ENCODE measurements at regions not wholly inside any gene's neighbourhood (a gene's known extent, or its start where the extent isn't known, plus 50 kb on each side); places are given as distances from the start of the nearest gene placed in this dataset.

- DNase-seq (ENCODE audit: low spot score): no peak
- intact Hi-C loops (cut with DNase I): no loop called here
Measured at GRCh38 chr12:124642105-124642504, 74.7 kb upstream of the NCOR2 start.

- intact Hi-C loops (cut with DNase I): no loop called here
- DNase-seq (ENCODE audit: low spot score): no peak
Measured at GRCh38 chr12:124641591-124641990, 74.2 kb upstream of the NCOR2 start.

GRCh38 chr12:124640056-124640455, 72.6 kb upstream of the NCOR2 start:
- intact Hi-C loops (cut with DNase I): no loop called here
- no peak for DNase-seq (ENCODE audit: low spot score)

GRCh38 chr12:124639122-124639806, 71.9 kb upstream of the NCOR2 start:
- no peak for DNase-seq (ENCODE audit: low spot score)
- intact Hi-C loops (cut with DNase I): loop anchor here in 1 of 2 donors (5.0 kb wide), 1 partner anchor 687 kb away; no protein-coding TSS in a partner anchor

DNA sequence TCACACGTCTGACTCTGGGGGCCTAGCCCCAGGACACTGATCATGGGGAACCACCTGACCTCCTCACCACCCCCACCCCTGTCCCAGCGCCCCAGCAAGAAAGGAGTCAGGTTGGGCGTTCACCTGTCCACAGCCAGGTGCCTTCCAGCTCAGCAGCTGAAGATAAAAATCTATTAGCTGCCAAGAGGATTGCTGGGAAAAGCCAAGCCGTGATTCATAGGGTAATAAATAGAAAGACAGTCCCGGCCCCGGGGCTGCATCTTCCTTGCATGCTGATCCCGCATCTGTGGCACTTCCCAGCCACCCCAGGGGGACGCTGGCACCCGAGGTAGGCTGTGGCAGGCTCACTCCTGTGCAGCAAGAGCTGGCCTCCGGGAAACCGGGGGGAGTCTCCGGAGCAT, 70.2 kb upstream of the NCOR2 start:
- DNase-seq (ENCODE audit: low spot score): no peak
- intact Hi-C loops (cut with DNase I): loop anchor here in 1 of 2 donors (5.0 kb wide), 1 partner anchor 685 kb away; no protein-coding TSS in a partner anchor

GRCh38 chr12:124637163-124637562, 69.8 kb upstream of the NCOR2 start:
- DNase-seq (ENCODE audit: low spot score): no peak
- intact Hi-C loops (cut with DNase I): loop anchor here in 1 of 2 donors (5.0 kb wide), 1 partner anchor 685 kb away; no protein-coding TSS in a partner anchor

DNA sequence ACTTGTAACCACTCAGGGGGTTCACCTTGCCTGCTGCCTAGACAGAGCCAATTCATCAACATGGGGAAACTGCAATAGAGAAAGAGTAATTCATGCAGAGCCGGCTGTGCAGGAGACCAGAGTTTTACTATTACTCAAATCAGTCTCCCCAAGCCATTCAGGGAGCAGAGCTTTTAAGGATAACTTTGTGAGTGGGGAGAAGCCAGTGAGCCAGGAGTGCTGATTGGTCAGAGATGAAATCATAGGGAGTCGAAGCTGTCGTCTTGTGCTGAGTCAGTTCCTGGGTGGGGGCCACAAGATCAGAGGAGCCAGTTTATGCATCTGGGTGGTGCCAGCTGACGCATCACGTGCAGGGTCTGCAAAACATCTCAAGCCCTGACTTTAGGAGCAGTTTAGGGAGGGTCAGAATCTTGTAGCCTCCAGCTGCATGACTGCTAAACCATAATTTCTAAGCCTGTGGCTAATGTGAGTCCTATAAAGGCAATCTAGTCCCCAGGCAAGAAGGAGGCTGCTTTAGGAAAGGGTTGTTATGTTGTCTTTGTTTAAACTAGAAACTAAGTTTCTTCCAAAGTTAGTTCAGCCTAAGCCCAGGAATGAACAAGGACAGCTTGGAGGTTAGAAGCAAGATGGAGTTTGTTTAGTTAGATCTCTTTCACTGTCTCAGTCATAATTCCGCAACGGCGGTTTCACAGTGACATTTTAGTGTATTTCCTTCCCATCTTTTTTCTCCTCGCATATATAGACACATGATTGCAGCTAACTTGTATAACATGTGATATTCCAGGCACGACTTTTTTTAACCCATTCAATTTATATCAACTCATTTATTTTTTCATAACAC, 68.9 kb upstream of the NCOR2 start:
- intact Hi-C loops (cut with DNase I): loop anchor here in 1 of 2 donors (5.0 kb wide), 1 partner anchor 684 kb away; no protein-coding TSS in a partner anchor
- DNase-seq (ENCODE audit: low spot score): peak; percentile 92

DNA sequence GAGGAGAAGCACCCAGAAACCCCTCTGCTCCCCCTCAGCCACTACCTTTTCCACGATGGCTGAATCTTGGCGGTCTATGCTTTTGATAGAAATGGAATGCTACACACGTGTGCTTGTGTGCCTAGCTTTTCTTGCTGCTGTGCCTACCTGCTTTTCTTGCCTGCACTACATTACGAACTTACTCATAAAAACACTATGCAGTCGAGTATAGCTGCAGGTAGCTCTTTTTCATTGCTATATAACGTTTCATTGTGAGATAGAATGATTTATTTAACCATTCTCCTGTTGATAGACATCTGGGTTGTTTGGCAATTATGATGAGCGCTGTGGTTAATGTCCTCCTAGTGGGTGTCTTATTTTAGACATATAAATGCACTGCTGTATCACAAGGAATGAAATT, 67.9 kb upstream of the NCOR2 start:
- intact Hi-C loops (cut with DNase I): loop anchor here in 1 of 2 donors (5.0 kb wide), 1 partner anchor 683 kb away; no protein-coding TSS in a partner anchor
- DNase-seq (ENCODE audit: low spot score): no peak

- intact Hi-C loops (cut with DNase I): no loop called here
- DNase-seq (ENCODE audit: low spot score): no peak
Measured at GRCh38 chr12:124633365-124634362, 66.3 kb upstream of the NCOR2 start.

GRCh38 chr12:124632519-124632984, 65.1 kb upstream of the NCOR2 start:
- intact Hi-C loops (cut with DNase I): no loop called here
- DNase-seq (ENCODE audit: low spot score): no peak

GRCh38 chr12:124631681-124632256, 64.4 kb upstream of the NCOR2 start:
- intact Hi-C loops (cut with DNase I): no loop called here

GRCh38 chr12:124630791-124631313, 63.4 kb upstream of the NCOR2 start:
- intact Hi-C loops (cut with DNase I): no loop called here
- DNase-seq (ENCODE audit: low spot score): no peak

More at GRCh38 chr12:124631681-124632256, 64.4 kb upstream of the NCOR2 start:
- no peak for DNase-seq (ENCODE audit: low spot score)

DNA sequence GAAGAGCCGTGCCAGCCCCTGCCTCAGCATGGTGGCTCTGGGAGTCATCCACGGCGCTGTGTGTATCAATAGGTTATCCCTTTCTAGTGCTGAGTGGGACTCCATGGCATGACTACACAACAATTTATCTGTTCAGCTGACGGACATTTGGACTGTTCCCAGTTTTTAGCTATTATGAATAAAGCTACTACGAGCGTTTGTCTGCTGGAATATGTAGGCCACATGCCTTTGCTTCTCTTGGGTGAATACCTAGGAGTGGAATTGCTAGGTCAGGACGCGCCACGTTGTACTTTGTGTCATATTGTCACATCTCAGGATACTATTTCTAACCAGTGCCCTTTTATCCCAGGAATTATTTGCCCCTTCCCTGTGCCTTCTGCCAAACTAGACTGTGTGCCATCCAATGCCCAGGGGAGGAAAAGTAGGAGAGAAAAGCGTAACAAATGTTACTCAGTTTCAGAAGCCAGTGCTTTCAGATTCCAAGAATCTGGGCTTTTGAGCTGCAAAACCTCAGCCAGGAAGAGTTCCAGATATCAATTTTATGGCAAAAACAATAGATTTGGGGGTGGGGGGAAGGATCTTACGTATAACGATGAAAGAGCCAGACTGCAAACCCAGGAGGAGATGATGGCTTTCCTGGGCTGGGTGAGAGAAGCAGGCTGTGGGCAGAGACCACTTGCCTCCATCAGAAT, 62.5 kb upstream of the NCOR2 start:
- no peak for DNase-seq (ENCODE audit: low spot score)
- intact Hi-C loops (cut with DNase I): loop anchor here in 1 of 2 donors (10.0 kb wide), 1 partner anchor 135 kb away; no protein-coding TSS in a partner anchor

- intact Hi-C loops (cut with DNase I): loop anchor here in 1 of 2 donors (10.0 kb wide), 1 partner anchor 136 kb away; no protein-coding TSS in a partner anchor
- no peak for DNase-seq (ENCODE audit: low spot score)
Measured at GRCh38 chr12:124629117-124629516, 61.7 kb upstream of the NCOR2 start.

GRCh38 chr12:124627956-124628355, 60.5 kb upstream of the NCOR2 start:
- no peak for DNase-seq (ENCODE audit: low spot score)
- intact Hi-C loops (cut with DNase I): loop anchor here in 1 of 2 donors (10.0 kb wide), 1 partner anchor 137 kb away; no protein-coding TSS in a partner anchor

- intact Hi-C loops (cut with DNase I): loop anchor here in 1 of 2 donors (10.0 kb wide), 1 partner anchor 138 kb away; no protein-coding TSS in a partner anchor
- DNase-seq (ENCODE audit: low spot score): no peak
Measured at GRCh38 chr12:124626971-124627411, 59.6 kb upstream of the NCOR2 start.
